Gastrocnemius medialis (tissue), 4 donors: ENCODE measurements at regions not wholly inside any gene's neighbourhood (a gene's known extent, or its start where the extent isn't known, plus 50 kb on each side); places are given as distances from the start of the nearest gene placed in this dataset.

Source experiments
- ATAC-seq, 2 donors: fragments of 150-250 bp; one replicate each; pipeline ENCODE4 v1.9.1; 2016
- DNase-seq, 2 donors: peaks; one replicate each; pipeline ENCODE4 v3.0.0-alpha.2; 2019
- H3K27ac ChIP-seq, 4 donors: fragments of 200-600 bp; sonication (generic); 1 replicate in 1 of 4; 2 replicates in 3 of 4; pipeline ENCODE4 v1.5.1; 2016 to 2018; ENCODE audit warnings: mild to moderate bottlenecking in 2 of 4, moderate library complexity in 1 of 4
- H3K27me3 ChIP-seq, 3 donors: fragments of 200-600 bp; sonication (generic) in 2 of 3; 1 replicate in 1 of 3; 2 replicates in 2 of 3; pipeline versions ENCODE4 v1.5.1 to v1.6.0; 2016 to 2019; ENCODE audit warnings: mild to moderate bottlenecking in 1 of 3, moderate library complexity in 1 of 3
- H3K36me3 ChIP-seq, 2 donors: fragments of 200-600 bp; sonication (generic) in 1 of 2; one replicate each; pipeline ENCODE4 v1.5.1; 2017 to 2018
- H3K4me1 ChIP-seq, 2 donors: fragments of 200-600 bp; sonication (generic) in 1 of 2; one replicate each; pipeline ENCODE4 v1.5.1; 2016 to 2017; ENCODE audit warnings: mild to moderate bottlenecking in 2 of 2
- H3K4me3 ChIP-seq, 4 donors: fragments of 200-600 bp; sonication (generic) in 3 of 4; 1 replicate in 1 of 4; 2 replicates in 3 of 4; pipeline ENCODE4 v1.5.1; 2016 to 2019; ENCODE audit warnings: mild to moderate bottlenecking in 2 of 4
- H3K9me3 ChIP-seq, 3 donors: fragments of 200-600 bp; sonication (generic) in 2 of 3; 1 replicate in 1 of 3; 2 replicates in 2 of 3; pipeline ENCODE4 v1.5.1; 2016 to 2019
- POLR2A ChIP-seq, 2 donors: fragments of 450-650 bp; IDR thresholded peaks; one replicate each; pipeline ENCODE4 v1.6.1; 2017; ENCODE audit warnings: antibody characterized with exemption in 2 of 2, mild to moderate bottlenecking in 2 of 2, moderate library complexity in 2 of 2
- in situ Hi-C, 4 donors: fragments of 200-750 bp; cut with MboI; loops; one replicate each; pipeline versions ENCODE4 v1.15.0 to v1.8.0; 2017; ENCODE audit warnings: low sequenced_read_pairs in 4 of 4
- intact Hi-C: fragments of 100-400 bp; cut with DNase I; formaldehyde crosslinking; loops from one replicate; pipeline ENCODE4 v1.15.1; 2023; ENCODE audit warnings: low total_unique reads
- TF ChIP-seq, protein P1 (sequence below), 5 experiments: fragments of 450-650 bp in 3 of 5; fragments of 200-600 bp in 2 of 5; sonication (generic) in 2 of 5; IDR thresholded peaks in 4 of 5; conservative IDR thresholded peaks in 1 of 5; 1 replicate in 4 of 5; 2 replicates in 1 of 5; pipeline ENCODE4 v1.5.1; 2016 to 2019; ENCODE audit warnings: antibody characterized with exemption in 5 of 5, mild to moderate bottlenecking in 3 of 5, moderate library complexity in 3 of 5

DNA sequence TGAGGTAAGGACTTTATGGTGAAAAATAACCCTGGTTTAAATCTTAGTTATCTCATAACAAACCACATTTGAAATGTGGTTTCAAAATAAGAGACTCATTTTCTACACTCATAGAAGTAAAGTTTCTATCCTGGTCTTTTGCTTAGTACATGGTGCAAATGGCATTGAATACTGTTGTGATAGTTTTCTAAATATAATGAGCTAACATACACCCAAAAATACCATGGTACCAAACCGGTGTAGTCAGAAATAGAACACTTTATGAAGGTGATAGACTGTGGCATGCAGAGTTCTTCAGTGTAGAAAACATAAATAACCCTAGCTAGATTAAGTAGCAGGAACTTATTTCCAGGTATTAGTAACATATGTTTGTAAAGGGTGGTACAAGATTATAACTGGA, 629.4 kb downstream of the PLOD2 start:
- H3K27ac ChIP-seq, result no peak overlapping the region
- TF ChIP-seq, protein P1, sequence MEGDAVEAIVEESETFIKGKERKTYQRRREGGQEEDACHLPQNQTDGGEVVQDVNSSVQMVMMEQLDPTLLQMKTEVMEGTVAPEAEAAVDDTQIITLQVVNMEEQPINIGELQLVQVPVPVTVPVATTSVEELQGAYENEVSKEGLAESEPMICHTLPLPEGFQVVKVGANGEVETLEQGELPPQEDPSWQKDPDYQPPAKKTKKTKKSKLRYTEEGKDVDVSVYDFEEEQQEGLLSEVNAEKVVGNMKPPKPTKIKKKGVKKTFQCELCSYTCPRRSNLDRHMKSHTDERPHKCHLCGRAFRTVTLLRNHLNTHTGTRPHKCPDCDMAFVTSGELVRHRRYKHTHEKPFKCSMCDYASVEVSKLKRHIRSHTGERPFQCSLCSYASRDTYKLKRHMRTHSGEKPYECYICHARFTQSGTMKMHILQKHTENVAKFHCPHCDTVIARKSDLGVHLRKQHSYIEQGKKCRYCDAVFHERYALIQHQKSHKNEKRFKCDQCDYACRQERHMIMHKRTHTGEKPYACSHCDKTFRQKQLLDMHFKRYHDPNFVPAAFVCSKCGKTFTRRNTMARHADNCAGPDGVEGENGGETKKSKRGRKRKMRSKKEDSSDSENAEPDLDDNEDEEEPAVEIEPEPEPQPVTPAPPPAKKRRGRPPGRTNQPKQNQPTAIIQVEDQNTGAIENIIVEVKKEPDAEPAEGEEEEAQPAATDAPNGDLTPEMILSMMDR (IDR thresholded peaks at IDR 0.05 in 4 of 5, conservative IDR thresholded peaks at IDR 0.05 in 1 of 5), result no peak
- TF ChIP-seq POLR2A (IDR thresholded peaks at IDR 0.05), result no peak
- H3K27me3 ChIP-seq, result no peaks in the 10 kb centered on the region
- H3K4me1 ChIP-seq, result no peaks in the 10 kb centered on the region
- H3K36me3 ChIP-seq, result no peaks in the 10 kb centered on the region
- H3K4me3 ChIP-seq, result no peak overlapping the region
- intact Hi-C loops, result no loop called here
- no peak for ATAC-seq
- in situ Hi-C loops, result no loop called here
- DNase-seq, result no peak
- H3K9me3 ChIP-seq, result no peaks in the 10 kb centered on the region

DNA sequence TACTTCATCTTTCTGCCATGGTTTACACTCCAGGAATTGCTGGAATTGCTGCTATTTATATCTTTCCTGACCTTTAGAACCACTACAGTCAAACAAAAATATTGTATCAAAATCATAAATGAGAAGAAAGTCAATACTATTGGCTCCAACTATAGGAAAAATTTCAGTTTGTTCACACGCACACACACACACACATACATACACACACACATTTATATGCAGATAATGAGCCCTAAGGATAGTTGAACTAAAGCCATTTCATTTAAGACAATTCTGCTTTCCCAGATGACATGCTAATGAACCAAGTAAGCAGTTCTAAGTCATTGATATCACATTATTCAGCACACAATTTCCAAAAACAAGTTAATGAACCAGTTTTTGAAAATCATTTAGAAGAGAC, 627.3 kb downstream of the PLOD2 start:
- no peak overlapping the region for H3K4me3 ChIP-seq
- no peaks in the 10 kb centered on the region for H3K4me1 ChIP-seq
- no peak for TF ChIP-seq POLR2A (IDR thresholded peaks at IDR 0.05)
- TF ChIP-seq, protein P1 (IDR thresholded peaks at IDR 0.05 in 4 of 5, conservative IDR thresholded peaks at IDR 0.05 in 1 of 5), result no peak
- H3K27me3 ChIP-seq, result no peaks in the 10 kb centered on the region
- H3K27ac ChIP-seq, result no peak overlapping the region
- ATAC-seq (no peak), DNase-seq (no peak)
- no peaks in the 10 kb centered on the region for H3K9me3 ChIP-seq
- intact Hi-C loops (no loop called here), in situ Hi-C loops (no loop called here)
- no peaks in the 10 kb centered on the region for H3K36me3 ChIP-seq

DNA sequence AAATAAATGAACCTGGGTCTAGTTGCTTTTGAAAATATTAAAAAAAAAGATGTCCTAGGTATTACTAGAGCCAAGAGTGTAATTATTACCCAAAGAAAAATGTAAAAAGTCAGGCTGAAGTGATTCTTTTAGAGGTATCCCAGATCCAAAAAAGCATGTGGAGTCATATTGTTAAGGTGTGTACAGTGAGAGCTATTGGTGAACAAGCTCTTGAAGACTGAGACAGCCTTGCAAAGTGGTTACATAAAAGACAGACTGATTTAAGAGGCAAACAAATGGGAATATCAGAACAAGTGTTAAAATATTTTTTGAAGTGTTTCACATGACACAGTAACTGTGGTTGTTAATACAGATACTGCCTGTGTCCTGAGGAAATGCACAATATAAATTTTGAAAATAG, 624.5 kb downstream of the PLOD2 start:
- Histone ChIP-seq H3K4me1 (no peaks in the 10 kb centered on the region), H3K4me3 (no peak overlapping the region), H3K36me3 (no peaks in the 10 kb centered on the region), H3K27me3 (no peaks in the 10 kb centered on the region), H3K9me3 (peaks cover 0 to 4% (median 0%) of the 10 kb centered on the region in 3 donors), H3K27ac (no peak overlapping the region)
- in situ Hi-C loops (no loop called here), intact Hi-C loops (no loop called here)
- no peak for DNase-seq
- TF ChIP-seq POLR2A (IDR thresholded peaks at IDR 0.05), result no peak
- TF ChIP-seq, protein P1 (IDR thresholded peaks at IDR 0.05 in 4 of 5, conservative IDR thresholded peaks at IDR 0.05 in 1 of 5), result no peak
- ATAC-seq, result no peak

DNA sequence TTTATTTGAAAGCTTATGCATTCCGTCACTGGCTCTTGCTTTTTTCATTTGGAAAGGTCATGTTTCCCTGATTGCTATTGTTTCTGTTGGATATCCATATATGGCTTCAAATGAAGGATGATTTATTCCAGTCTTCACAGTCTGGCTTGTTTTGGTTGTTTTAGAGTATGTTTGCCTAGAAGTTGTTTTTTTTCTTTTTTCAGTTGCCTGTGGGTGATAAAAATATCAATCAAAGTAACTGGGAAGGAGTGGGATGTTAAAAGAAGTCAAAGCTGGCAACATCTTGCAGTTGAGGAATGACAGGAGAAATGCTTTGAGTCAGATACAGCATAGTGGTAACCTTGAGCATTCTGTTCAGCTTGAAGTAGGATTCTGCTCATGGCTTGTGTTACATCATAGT, 610.5 kb downstream of the PLOD2 start:
- in situ Hi-C loops (no loop called here), intact Hi-C loops (no loop called here)
- H3K27ac ChIP-seq, result no peak overlapping the region
- no peak for TF ChIP-seq POLR2A (IDR thresholded peaks at IDR 0.05)
- TF ChIP-seq, protein P1 (IDR thresholded peaks at IDR 0.05 in 4 of 5, conservative IDR thresholded peaks at IDR 0.05 in 1 of 5), result no peak
- no peak for DNase-seq
- no peaks in the 10 kb centered on the region for H3K27me3 ChIP-seq
- H3K4me1 ChIP-seq, result no peaks in the 10 kb centered on the region
- H3K36me3 ChIP-seq, result no peaks in the 10 kb centered on the region
- H3K9me3 ChIP-seq, result no peaks in the 10 kb centered on the region
- no peak overlapping the region for H3K4me3 ChIP-seq
- no peak for ATAC-seq

DNA sequence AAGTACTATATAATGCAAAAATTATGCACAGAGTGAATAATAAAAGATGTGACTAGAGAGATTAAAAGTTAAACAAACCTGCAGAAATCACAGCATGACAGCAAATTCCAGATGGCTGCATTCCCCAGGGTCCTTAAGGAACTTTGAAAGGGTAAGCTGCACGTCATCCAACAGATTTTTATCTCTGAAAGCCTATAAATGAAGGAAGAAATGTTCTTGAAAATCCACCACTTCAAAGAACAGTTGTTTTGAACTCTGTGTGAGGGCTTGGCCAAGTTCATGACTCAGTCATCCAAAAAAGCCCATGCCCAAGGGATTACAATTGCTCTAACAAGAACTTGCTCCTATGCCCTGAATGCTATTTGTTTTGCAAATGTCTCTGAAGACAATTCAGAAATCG, 603.6 kb downstream of the PLOD2 start:
- no peak overlapping the region for H3K27ac ChIP-seq
- H3K27me3 ChIP-seq, result no peaks in the 10 kb centered on the region
- H3K4me1 ChIP-seq, result no peaks in the 10 kb centered on the region
- no peak for ATAC-seq
- intact Hi-C loops, result no loop called here
- in situ Hi-C loops, result no loop called here
- H3K36me3 ChIP-seq, result no peaks in the 10 kb centered on the region
- TF ChIP-seq, protein P1 (IDR thresholded peaks at IDR 0.05 in 4 of 5, conservative IDR thresholded peaks at IDR 0.05 in 1 of 5), result no peak
- no peak for TF ChIP-seq POLR2A (IDR thresholded peaks at IDR 0.05)
- DNase-seq, result peak in 1 of 2 donors; percentile 12
- no peaks in the 10 kb centered on the region for H3K9me3 ChIP-seq
- no peak overlapping the region for H3K4me3 ChIP-seq
